Gastroesophageal sphincter (tissue), 4 donors: ENCODE measurements at regions not wholly inside any gene's neighbourhood (a gene's known extent, or its start where the extent isn't known, plus 50 kb on each side); places are given as distances from the start of the nearest gene placed in this dataset.

Source experiments
- ATAC-seq: fragments of 150-250 bp; one replicate; pipeline ENCODE4 v1.9.1; 2016; ENCODE audit warnings: mild to moderate bottlenecking, moderate library complexity
- H3K27ac ChIP-seq, 4 donors: fragments of 200-600 bp; sonication (generic) in 3 of 4; 1 replicate in 3 of 4; 2 replicates in 1 of 4; pipeline ENCODE4 v1.5.1; 2016 to 2019
- H3K27me3 ChIP-seq: fragments of 200-600 bp; sonication (generic); one replicate; pipeline ENCODE4 v1.5.1; 2019
- H3K36me3 ChIP-seq, 2 donors: fragments of 200-600 bp; sonication (generic); one replicate each; pipeline ENCODE4 v1.5.1; 2019; ENCODE audit warnings: control low read depth in 1 of 2
- H3K4me1 ChIP-seq, 3 donors: fragments of 200-600 bp; sonication (generic); 1 replicate in 2 of 3; 2 replicates in 1 of 3; pipeline ENCODE4 v1.5.1; 2016 to 2019; ENCODE audit warnings: control low read depth in 2 of 3
- H3K4me3 ChIP-seq, 2 donors: fragments of 200-600 bp; sonication (generic); one replicate each; pipeline ENCODE4 v1.5.1; 2019; ENCODE audit warnings: mild to moderate bottlenecking in 1 of 2, moderate library complexity in 1 of 2
- H3K9me3 ChIP-seq, 3 donors: fragments of 200-600 bp; sonication (generic); one replicate each; pipeline ENCODE4 v1.5.1; 2017 to 2019; ENCODE audit warnings: control low read depth in 2 of 3
- EP300 ChIP-seq: sonication (generic); formaldehyde crosslinking; IDR thresholded peaks from one replicate; pipeline ENCODE4 v1.6.1; 2017; ENCODE audit warnings: antibody characterized with exemption, mild to moderate bottlenecking
- POLR2A ChIP-seq, 2 donors: fragments of 450-650 bp; IDR thresholded peaks; one replicate each; pipeline ENCODE4 v1.6.1; 2017; ENCODE audit warnings: antibody characterized with exemption in 2 of 2, mild to moderate bottlenecking in 2 of 2, moderate library complexity in 1 of 2
- POLR2AphosphoS5 ChIP-seq: sonication (generic); formaldehyde crosslinking; IDR thresholded peaks from one replicate; pipeline ENCODE4 v1.6.1; 2017; ENCODE audit warnings: antibody characterized with exemption
- WGBS, 2 donors: methylation state at CpG; one replicate each; pipeline ENCODE4 v1.1.5; 2018; ENCODE audit warnings: low coverage in 1 of 2; 5-methylcytosine and 5-hydroxymethylcytosine counted together
- TF ChIP-seq, protein P1 (sequence below), 4 experiments: fragments of 200-600 bp in 2 of 4; fragments of 450-650 bp in 2 of 4; sonication (generic) in 1 of 4; IDR thresholded peaks; one replicate each; pipeline ENCODE4 v1.5.1; 2017 to 2019; ENCODE audit warnings: antibody characterized with exemption in 4 of 4, mild to moderate bottlenecking in 2 of 4, moderate library complexity in 2 of 4

DNA sequence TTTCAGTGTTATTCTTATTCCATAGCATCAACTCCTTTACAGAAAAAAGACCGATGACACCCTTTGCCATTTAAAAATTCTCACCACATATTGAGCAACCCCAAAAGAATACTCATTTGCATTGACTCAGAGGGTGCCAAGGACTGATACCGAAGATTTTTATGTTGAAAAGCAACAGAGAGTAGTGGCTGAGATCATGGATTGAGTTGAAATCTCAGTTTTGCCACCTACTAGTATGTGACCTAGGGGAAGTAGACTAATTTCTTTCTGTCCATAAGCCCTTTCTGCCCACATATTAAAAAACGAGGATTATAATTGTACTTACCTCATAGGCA, 313.9 kb upstream of the SATB1 start:
- no peak for ATAC-seq
- H3K4me3 ChIP-seq, result no peak overlapping the region
- WGBS, 2 donors, result 73 to 80% methylated on average over 3 of the region's 3 CpGs

DNA sequence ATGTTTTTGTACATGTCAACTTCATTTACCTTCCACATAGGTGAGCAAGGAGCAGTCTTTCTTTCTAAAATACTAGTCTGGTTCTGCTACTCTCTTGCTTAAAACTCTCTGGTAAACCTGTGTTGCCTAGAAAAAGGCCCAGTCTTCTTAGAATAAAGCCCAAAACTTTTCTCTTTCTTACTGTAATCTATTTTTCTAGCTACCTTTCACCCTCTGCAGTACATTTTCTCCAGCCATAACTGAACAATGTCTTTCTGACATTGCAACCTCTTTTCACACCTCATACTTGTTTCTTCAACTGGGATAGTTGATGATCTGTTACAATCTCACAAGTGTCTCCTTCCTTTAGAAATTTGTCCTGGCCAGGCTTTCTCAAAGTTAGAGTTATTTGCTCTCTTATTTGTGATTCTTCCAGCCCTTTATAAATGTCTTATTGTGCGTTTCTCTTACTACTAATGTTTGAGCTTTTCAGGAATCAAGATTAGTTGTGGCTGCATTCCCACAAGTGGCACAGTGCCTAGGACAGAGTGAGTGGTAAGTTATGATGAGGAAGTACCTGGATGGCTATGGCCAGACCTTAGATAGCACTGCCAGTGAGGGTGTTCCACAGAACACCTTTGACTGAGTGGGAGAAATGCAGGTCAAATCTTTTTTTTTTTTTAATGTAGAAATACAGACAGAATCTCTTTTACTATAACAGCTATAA, 313.4 kb upstream of the SATB1 start:
- ATAC-seq, result no peak
- WGBS, 2 donors, result 50 to 83% methylated on average over 1 of the region's 1 CpG
- no peak overlapping the region for H3K4me3 ChIP-seq
- TF ChIP-seq EP300, result no peak
- TF ChIP-seq POLR2AphosphoS5, result no peak
- no peak for TF ChIP-seq POLR2A (IDR thresholded peaks at IDR 0.05)
- TF ChIP-seq, protein P1, sequence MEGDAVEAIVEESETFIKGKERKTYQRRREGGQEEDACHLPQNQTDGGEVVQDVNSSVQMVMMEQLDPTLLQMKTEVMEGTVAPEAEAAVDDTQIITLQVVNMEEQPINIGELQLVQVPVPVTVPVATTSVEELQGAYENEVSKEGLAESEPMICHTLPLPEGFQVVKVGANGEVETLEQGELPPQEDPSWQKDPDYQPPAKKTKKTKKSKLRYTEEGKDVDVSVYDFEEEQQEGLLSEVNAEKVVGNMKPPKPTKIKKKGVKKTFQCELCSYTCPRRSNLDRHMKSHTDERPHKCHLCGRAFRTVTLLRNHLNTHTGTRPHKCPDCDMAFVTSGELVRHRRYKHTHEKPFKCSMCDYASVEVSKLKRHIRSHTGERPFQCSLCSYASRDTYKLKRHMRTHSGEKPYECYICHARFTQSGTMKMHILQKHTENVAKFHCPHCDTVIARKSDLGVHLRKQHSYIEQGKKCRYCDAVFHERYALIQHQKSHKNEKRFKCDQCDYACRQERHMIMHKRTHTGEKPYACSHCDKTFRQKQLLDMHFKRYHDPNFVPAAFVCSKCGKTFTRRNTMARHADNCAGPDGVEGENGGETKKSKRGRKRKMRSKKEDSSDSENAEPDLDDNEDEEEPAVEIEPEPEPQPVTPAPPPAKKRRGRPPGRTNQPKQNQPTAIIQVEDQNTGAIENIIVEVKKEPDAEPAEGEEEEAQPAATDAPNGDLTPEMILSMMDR (IDR thresholded peaks at IDR 0.05), result no peak
- H3K36me3 ChIP-seq, result no peaks in the 10 kb centered on the region
- H3K27me3 ChIP-seq, result no peaks in the 10 kb centered on the region
- no peak overlapping the region for H3K27ac ChIP-seq
- no peaks in the 10 kb centered on the region for H3K9me3 ChIP-seq
- H3K4me1 ChIP-seq, result no peaks in the 10 kb centered on the region

More for the DNA sequence above, 313.9 kb upstream of the SATB1 start:
- Histone ChIP-seq H3K9me3 (no peaks in the 10 kb centered on the region), H3K27me3 (no peaks in the 10 kb centered on the region), H3K36me3 (no peaks in the 10 kb centered on the region), H3K27ac (no peak overlapping the region), H3K4me1 (no peaks in the 10 kb centered on the region)
- TF ChIP-seq, protein P1 (IDR thresholded peaks at IDR 0.05), result no peak
- TF ChIP-seq POLR2AphosphoS5 (no peak), POLR2A (IDR thresholded peaks at IDR 0.05) (no peak), EP300 (no peak)

DNA sequence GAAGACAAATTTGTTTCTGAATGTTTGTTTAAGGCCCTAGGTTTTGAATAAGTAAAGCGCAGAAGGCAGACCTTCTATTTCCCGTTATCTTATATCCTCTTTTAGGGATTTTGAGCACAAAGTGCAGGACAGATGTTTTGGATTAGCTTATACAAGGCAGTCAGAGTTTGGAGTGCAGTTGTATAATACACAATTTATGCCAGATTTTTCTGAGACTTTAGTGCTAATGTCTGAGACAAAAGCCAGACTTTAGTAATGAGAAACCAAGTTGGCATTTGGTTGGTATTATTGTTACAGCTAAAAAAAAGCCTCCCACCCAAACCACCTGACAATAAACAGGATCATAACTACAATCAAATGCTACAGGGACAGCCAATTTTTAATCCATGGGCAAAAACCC, 309.9 kb upstream of the SATB1 start:
- ATAC-seq, result no peak
- no peak overlapping the region for H3K4me3 ChIP-seq
- H3K9me3 ChIP-seq, result no peaks in the 10 kb centered on the region
- H3K27ac ChIP-seq, result no peak overlapping the region
- no peaks in the 10 kb centered on the region for H3K4me1 ChIP-seq
- WGBS, 2 donors, result 35 to 36% methylated on average over 2 of the region's 2 CpGs
- no peak for TF ChIP-seq EP300
- TF ChIP-seq POLR2AphosphoS5, result no peak
- TF ChIP-seq, protein P1 (IDR thresholded peaks at IDR 0.05), result no peak
- TF ChIP-seq POLR2A (IDR thresholded peaks at IDR 0.05), result no peak
- H3K36me3 ChIP-seq, result no peaks in the 10 kb centered on the region
- no peaks in the 10 kb centered on the region for H3K27me3 ChIP-seq

DNA sequence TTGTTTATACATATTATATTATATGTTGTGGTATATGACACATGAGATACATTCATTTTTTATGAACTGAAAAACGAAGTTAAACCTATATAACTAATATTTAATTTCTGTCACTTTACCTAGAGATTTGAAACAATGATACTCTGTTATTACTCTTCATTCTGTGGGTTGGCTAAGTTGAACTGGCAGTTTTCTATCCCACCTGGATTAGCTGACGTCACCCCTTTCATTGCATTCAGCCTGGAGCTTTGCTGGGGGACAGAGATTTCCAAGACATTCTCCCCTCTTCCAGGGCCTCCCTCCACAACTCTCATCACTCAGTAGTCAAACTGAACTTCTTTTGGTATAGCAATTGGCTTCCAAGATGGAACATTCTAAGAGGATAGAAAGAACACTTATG, 309.2 kb upstream of the SATB1 start:
- Histone ChIP-seq H3K36me3 (no peaks in the 10 kb centered on the region), H3K4me1 (no peaks in the 10 kb centered on the region), H3K27ac (no peak overlapping the region), H3K4me3 (no peak overlapping the region), H3K9me3 (no peaks in the 10 kb centered on the region), H3K27me3 (no peaks in the 10 kb centered on the region)
- 69 to 73% methylated on average over 1 to 2 of the region's 2 CpGs for WGBS, 2 donors
- TF ChIP-seq, protein P1 (IDR thresholded peaks at IDR 0.05), result no peak
- TF ChIP-seq POLR2A (IDR thresholded peaks at IDR 0.05), result no peak
- TF ChIP-seq POLR2AphosphoS5, result no peak
- no peak for TF ChIP-seq EP300
- no peak for ATAC-seq

DNA sequence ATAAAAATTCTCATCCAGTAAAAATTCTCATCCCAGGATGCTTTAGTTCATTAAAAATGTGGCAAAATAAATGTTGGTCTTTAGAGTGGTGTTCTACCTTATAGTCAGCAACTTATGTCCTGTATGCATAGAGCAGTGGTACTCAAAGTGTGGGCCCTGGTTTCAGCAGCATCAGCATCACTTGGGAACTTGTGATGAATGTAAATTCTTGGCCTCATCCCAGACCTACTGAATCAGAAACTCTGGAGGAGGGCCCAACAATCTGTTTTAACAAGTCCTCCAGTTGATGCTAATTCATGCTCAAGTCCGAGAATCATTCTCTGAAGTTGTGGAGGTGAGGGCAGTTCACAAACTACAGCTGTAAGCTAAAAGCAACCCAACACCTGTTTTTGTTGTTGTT, 307.3 kb upstream of the SATB1 start:
- no peaks in the 10 kb centered on the region for H3K27me3 ChIP-seq
- 50 to 86% methylated on average over 1 of the region's 1 CpG for WGBS, 2 donors
- no peak for ATAC-seq
- no peak overlapping the region for H3K4me3 ChIP-seq
- no peaks in the 10 kb centered on the region for H3K9me3 ChIP-seq
- H3K27ac ChIP-seq, result no peak overlapping the region
- no peaks in the 10 kb centered on the region for H3K36me3 ChIP-seq
- no peaks in the 10 kb centered on the region for H3K4me1 ChIP-seq
- TF ChIP-seq EP300, result no peak
- TF ChIP-seq POLR2A (IDR thresholded peaks at IDR 0.05), result no peak
- TF ChIP-seq POLR2AphosphoS5, result no peak
- TF ChIP-seq, protein P1 (IDR thresholded peaks at IDR 0.05), result no peak
